Tibial artery (tissue), 4 donors: ENCODE measurements at regions not wholly inside any gene's neighbourhood (a gene's known extent, or its start where the extent isn't known, plus 50 kb on each side); places are given as distances from the start of the nearest gene placed in this dataset.

ENCODE experiments used
- DNase-seq, 2 donors: peaks; one replicate each; pipeline ENCODE4 v3.0.0-alpha.2; 2019
- H3K27ac ChIP-seq, 2 donors: fragments of 200-600 bp; sonication (generic) in 1 of 2; 1 replicate in 1 of 2; 2 replicates in 1 of 2; pipeline ENCODE4 v1.5.1; 2018 to 2019; ENCODE audit warnings: mild to moderate bottlenecking in 1 of 2
- H3K27me3 ChIP-seq, 2 donors: fragments of 200-600 bp; sonication (generic) in 1 of 2; one replicate each; pipeline versions ENCODE4 v1.5.1 to v1.6.0; 2016 to 2019
- H3K36me3 ChIP-seq, 3 donors: fragments of 200-600 bp; sonication (generic) in 2 of 3; one replicate each; pipeline ENCODE4 v1.5.1; 2016 to 2019; ENCODE audit warnings: mild to moderate bottlenecking in 2 of 3
- H3K4me1 ChIP-seq, 4 donors: fragments of 200-600 bp; sonication (generic) in 2 of 4; 1 replicate in 3 of 4; 2 replicates in 1 of 4; pipeline ENCODE4 v1.5.1; 2016 to 2019
- H3K4me3 ChIP-seq, 2 donors: fragments of 200-600 bp; sonication (generic) in 1 of 2; 1 replicate in 1 of 2; 2 replicates in 1 of 2; pipeline ENCODE4 v1.5.1; 2018 to 2019; ENCODE audit warnings: mild to moderate bottlenecking in 2 of 2
- H3K9me3 ChIP-seq, 3 donors: fragments of 200-600 bp; sonication (generic) in 1 of 3; one replicate each; pipeline ENCODE4 v1.5.1; 2016 to 2019
- CTCF ChIP-seq, 2 experiments: fragments of 200-600 bp in 1 of 2; fragments of 450-650 bp in 1 of 2; IDR thresholded peaks; one replicate each; pipeline ENCODE4 v1.5.1; 2017 to 2019; ENCODE audit warnings: antibody characterized with exemption in 2 of 2, mild to moderate bottlenecking in 1 of 2, moderate library complexity in 1 of 2
- intact Hi-C: fragments of 100-400 bp; cut with DNase I; formaldehyde crosslinking; loops from one replicate; pipeline ENCODE4 v1.15.0; 2023; ENCODE audit warnings: low total_unique reads

GRCh38 chr13:84315527-84315926 lies 433.3 kb upstream of the SLITRK1 start:
- intact Hi-C loops = no loop called here
- no peak for DNase-seq
- no peaks in the 10 kb centered on the region for H3K4me1 ChIP-seq
- H3K36me3 ChIP-seq = no peaks in the 10 kb centered on the region
- H3K27me3 ChIP-seq = no peaks in the 10 kb centered on the region
- H3K4me3 ChIP-seq = no peak overlapping the region
- H3K9me3 ChIP-seq = no peaks in the 10 kb centered on the region
- no peak overlapping the region for H3K27ac ChIP-seq
- no peak for TF ChIP-seq CTCF (IDR thresholded peaks at IDR 0.05)

GRCh38 chr13:84303035-84303434 lies 420.8 kb upstream of the SLITRK1 start:
- H3K4me3 ChIP-seq = no peak overlapping the region
- DNase-seq = no peak
- no peaks in the 10 kb centered on the region for H3K36me3 ChIP-seq
- intact Hi-C loops = no loop called here
- H3K27me3 ChIP-seq = no peaks in the 10 kb centered on the region
- H3K4me1 ChIP-seq = peaks cover 0 to 8% (median 0%) of the 10 kb centered on the region in 4 donors
- no peak overlapping the region for H3K27ac ChIP-seq
- H3K9me3 ChIP-seq = no peaks in the 10 kb centered on the region
- TF ChIP-seq CTCF (IDR thresholded peaks at IDR 0.05) = no peak

- Histone ChIP-seq H3K4me3 (no peak overlapping the region), H3K36me3 (no peaks in the 10 kb centered on the region), H3K9me3 (no peaks in the 10 kb centered on the region), H3K4me1 (no peaks in the 10 kb centered on the region), H3K27me3 (no peaks in the 10 kb centered on the region), H3K27ac (no peak overlapping the region)
- TF ChIP-seq CTCF (IDR thresholded peaks at IDR 0.05) = no peak
- no peak for DNase-seq
- intact Hi-C loops = no loop called here
Observed at GRCh38 chr13:84297251-84297650, 415.0 kb upstream of the SLITRK1 start.

GRCh38 chr13:84296401-84296800 lies 414.1 kb upstream of the SLITRK1 start:
- no peak for TF ChIP-seq CTCF (IDR thresholded peaks at IDR 0.05)
- Histone ChIP-seq H3K36me3 (no peaks in the 10 kb centered on the region), H3K27me3 (no peaks in the 10 kb centered on the region), H3K27ac (no peak overlapping the region), H3K4me3 (no peak overlapping the region), H3K4me1 (no peaks in the 10 kb centered on the region), H3K9me3 (no peaks in the 10 kb centered on the region)
- DNase-seq = no peak
- intact Hi-C loops = no loop called here

GRCh38 chr13:84294576-84294975 lies 412.3 kb upstream of the SLITRK1 start:
- Histone ChIP-seq H3K4me1 (no peaks in the 10 kb centered on the region), H3K36me3 (no peaks in the 10 kb centered on the region), H3K27me3 (no peaks in the 10 kb centered on the region), H3K27ac (no peak overlapping the region), H3K4me3 (no peak overlapping the region), H3K9me3 (no peaks in the 10 kb centered on the region)
- DNase-seq = no peak
- intact Hi-C loops = no loop called here
- TF ChIP-seq CTCF (IDR thresholded peaks at IDR 0.05) = no peak

GRCh38 chr13:84290386-84290785 lies 408.1 kb upstream of the SLITRK1 start:
- Histone ChIP-seq H3K9me3 (no peaks in the 10 kb centered on the region), H3K4me3 (no peak overlapping the region), H3K27ac (no peak overlapping the region), H3K36me3 (no peaks in the 10 kb centered on the region), H3K4me1 (no peaks in the 10 kb centered on the region), H3K27me3 (no peaks in the 10 kb centered on the region)
- intact Hi-C loops = no loop called here
- TF ChIP-seq CTCF (IDR thresholded peaks at IDR 0.05) = no peak
- no peak for DNase-seq
